Right ventricle myocardium superior (tissue), 1 donor: ENCODE measurements at regions not wholly inside any gene's neighbourhood (a gene's known extent, or its start where the extent isn't known, plus 50 kb on each side); places are given as distances from the start of the nearest gene placed in this dataset.
"Not testable (repeated sequence)": the region's sequence is repeated elsewhere in the genome, so short reads cannot be mapped to it uniquely, and the experiment has no call there.

Experiments
- ATAC-seq: fragments of 200-7000 bp; cut with Tn5 transposase; one replicate; pipeline ENCODE4 v1.9.1; 2020; ENCODE audit warnings: mild to moderate bottlenecking; ENCODE audit not compliant: poor library complexity
- DNase-seq: peaks from one replicate; pipeline ENCODE4 v3.0.0-alpha.2; 2020
- intact Hi-C: fragments of 100-400 bp; cut with DNase I; formaldehyde crosslinking; loops from one replicate; pipeline ENCODE4 v1.11.2; 2022
- donor health status: DM: no; HTN: yes; CAD: no; lungs with severe emphysema.

DNA sequence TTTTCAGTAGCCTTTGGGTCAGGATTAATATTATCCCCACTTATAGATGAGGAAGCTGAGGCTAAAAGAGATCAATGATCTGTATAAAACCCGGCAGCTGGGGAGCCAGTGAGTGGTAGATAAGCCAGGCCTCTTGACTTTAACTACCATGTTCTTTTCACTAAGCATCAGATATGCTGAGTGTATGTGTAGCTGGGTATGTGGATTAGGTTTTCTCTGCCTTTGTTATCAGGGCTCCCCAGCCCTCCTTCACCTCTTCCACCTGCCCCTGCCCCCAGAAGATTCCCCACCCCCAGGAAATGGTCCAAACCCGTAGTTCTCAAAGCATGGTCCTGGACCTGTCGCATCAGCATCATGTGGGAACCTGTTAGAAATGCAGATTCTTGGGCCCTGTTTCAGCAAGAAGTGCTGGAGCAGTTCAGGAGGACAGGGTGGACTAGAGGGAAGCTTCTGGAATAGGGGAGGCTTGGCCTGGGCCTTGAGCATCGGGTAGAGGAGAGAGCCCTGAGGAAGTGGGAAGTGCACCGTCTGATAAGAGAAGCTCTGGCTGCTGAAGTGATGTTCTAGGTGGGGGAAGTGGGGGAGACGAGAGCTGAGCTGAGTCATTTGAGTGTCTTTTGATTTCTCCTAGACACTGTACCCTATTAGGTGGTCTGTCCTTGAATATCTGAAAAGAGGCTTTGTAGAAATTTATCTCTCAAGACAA, 101.3 kb downstream of the HIF1AN start:
- no peak for DNase-seq
- ATAC-seq = no peak
- intact Hi-C loops = no loop called here

DNA sequence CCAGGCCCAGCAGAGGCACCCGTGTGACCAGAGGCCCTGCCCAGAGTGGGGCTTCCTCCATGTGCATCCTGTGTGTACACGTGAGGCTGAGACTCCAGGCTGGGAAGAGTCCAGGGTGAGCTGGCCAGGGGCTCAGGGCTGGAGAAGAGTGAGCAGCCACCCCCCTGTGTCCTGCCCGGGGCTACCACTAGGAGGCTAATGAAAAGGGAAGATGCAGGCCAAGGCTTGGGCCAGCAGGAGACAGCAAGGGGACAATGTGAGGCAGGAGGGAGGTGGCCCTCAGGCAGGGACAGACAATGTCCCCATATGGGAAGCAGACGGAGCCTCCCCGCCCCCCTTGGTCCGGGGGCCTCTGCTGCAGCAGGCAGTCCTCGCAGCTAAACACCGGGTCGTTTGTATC, 102.0 kb downstream of the HIF1AN start:
- DNase-seq (no peak), ATAC-seq (no peak)
- intact Hi-C loops = no loop called here

DNA sequence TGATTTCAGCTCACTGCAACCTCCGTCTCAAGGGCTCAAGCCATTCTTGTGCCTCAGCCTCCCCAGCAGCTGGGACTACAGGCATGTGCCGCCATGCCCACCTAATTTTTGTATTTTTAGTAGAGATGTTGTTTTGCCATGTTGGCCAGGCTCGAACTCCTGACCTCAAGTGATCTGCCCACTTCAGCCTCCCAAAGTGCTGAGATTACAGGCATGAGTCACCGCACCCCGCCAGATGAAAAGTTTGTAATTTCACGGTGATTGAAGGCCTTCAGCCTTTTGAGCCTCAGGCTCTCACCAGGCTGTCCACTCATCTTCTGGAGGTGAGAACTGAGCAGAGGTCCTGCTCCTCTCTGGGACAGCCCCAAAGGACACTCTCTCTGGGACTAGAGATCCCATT, 103.2 kb downstream of the HIF1AN start:
- ATAC-seq, intact Hi-C loops, DNase-seq: not testable (repeated sequence)

DNA sequence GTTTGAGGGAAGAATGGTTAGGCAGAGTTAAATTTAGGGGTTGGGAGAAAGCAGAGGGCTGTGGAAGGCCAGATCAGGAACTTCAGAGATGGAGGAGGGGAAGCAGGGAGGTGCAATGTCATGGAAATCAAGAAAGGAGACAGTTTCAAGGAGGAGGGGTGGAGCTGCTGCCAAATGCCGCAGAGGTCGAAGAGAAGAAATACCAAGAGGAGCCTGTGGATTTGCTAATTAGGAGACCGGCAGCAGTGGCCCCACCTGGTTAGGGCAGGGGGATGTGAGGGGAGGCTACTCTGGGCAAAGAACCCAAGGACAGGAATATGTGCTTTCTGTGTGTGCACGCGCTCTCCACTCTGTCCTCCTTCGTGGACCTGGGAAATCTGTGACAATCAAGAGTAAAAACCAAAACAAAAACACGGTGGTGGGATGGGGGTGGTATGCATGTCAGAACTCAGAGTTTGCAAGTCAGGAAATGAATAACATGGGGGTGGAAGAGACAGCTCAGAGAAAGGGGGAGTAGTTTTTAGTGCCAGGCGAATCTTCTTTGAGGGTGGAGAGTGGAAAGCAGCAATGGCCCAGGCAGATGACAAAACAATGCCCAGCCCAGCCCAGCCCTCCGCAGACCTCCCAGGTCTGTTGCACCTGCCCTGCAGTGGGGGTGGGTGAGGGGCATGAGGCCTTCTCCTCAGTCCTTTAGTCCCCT, 102.9 kb upstream of the PAX2 start:
- DNase-seq (no peak), ATAC-seq (no peak)
- intact Hi-C loops = no loop called here

DNA sequence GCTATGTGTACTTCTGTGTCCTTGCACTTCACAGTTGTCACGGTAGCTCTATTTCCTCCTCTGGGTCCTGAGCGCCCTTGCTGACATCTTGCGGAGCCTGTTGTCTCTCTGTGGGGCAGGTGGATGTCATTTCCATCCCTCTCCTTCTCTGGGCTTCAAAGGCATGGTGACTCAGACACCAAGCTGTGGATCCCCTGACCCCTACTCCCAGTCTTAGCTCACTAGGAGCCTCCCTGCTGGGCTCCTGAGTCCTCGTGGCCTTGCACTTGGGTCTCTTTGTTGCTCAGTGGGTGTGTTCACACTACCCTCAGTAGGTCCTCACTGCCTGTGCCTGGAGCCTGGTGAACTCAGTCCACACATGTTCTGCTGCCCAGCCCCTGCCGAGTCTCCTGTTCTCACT, 100.3 kb upstream of the PAX2 start:
- ATAC-seq (no peak), DNase-seq (no peak)
- intact Hi-C loops = no loop called here

DNA sequence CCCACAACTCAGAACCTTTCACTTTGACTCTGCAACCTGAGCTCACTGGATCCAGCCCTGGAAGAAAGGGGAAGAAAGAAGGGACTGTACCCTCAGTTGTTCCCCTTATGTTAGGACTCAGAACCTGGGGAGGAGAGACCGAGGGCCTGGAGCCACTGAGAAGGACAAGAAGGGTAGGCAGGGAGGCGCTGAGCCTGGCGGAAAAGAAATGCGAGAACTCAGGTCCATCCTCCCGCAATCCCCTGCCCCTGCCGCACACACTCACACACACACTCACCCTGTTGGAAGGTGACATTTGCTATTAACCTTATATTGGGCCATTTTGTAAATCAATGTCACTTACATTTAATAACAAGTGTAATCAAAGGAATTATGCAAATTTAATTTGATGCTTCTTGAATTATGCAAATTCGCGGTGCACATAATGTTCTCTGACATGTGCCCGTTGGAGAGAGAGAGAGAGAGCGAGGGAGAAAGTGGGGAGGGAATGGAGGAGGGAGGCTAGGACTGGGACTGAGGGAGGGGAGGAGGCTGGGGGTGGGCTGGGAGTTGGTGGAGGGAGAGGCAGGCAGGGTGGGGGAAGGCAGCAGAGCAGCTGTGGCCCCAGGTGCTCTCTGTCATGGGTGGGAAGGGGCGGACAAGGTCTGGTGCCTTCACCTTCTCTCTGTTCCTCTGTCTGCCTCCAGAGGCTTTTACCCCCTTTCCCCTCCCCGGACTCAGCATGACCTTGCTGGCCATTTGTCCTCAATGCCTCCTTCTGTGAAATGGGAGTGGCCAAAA, 99.6 kb upstream of the PAX2 start:
- ATAC-seq = no peak
- intact Hi-C loops = no loop called here
- no peak for DNase-seq

DNA sequence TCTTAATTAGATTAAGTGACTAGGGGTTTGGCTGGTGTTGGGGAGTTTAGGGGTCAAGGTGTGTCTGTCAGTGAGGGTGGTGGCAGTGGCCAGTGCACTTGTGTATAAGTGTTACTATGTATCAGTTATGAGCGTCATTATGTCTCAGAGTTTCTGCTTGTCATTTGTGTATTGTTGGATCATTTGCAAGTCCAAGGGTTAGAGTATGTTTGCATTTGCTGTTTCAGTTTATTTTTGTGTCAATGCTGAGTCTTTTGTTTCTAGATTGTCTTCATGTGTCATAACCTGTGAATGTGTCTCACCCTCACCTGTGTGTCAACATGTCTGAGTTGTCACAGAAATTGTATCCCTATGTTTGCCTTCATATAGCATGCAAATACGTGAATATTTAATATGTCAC, 97.5 kb upstream of the PAX2 start:
- ATAC-seq (no peak), DNase-seq (no peak)
- intact Hi-C loops = no loop called here

DNA sequence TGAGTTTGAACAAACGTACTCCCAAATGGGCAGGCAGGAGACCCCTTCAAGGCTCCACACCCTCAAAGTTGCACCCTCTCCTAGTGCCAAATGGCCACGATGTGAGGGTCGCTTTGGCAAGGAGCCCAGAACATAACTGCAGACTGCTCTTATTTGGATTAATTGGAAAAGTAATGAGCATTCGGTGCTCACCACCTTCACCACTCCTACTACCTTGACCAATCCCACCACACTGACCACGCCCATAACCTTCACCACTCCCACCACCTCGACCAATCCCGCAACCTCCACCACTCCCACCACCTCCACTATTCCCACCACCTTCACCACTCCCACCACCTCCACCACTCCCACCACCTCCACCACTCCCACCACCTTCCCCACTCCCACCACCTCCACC, 94.7 kb upstream of the PAX2 start:
- intact Hi-C loops = no loop called here
- ATAC-seq (no peak), DNase-seq (no peak)

DNA sequence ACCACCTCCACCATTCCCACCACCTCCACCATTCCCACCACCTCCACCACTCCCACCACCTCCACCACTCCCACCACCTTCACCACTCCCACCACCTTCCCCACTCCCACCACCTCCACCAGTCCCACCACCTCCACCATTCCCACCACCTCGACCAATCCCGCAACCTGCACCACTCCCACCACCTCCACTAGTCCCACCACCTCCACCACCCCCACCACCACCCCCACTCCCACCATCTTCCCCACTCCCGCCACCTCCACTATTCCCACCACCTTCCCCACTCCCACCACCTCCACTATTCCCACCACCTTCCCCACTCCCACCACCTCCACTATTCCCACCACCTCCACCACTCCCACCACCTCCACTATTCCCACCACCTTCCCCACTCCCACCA, 94.3 kb upstream of the PAX2 start:
- ATAC-seq, intact Hi-C loops, DNase-seq: not testable (repeated sequence)

DNA sequence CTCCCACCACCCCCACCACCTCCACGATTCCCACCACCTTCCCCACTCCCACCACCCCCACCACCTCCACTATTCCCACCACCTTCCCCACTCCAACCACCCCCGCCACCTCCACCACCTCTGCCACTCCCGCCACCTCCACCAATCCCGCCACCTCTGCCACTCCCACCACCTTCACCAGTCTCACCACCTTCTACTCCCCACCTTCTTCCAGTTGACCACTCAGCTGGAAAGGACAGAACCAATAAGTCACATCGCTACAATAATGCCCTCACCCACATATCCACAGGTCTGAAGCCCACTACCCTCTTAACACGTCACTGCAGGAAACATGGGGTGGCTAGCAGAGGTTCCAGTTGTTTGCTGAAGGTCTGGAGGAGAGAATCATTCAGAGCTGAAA, 93.5 kb upstream of the PAX2 start:
- no peak for DNase-seq
- no peak for ATAC-seq
- intact Hi-C loops = no loop called here

DNA sequence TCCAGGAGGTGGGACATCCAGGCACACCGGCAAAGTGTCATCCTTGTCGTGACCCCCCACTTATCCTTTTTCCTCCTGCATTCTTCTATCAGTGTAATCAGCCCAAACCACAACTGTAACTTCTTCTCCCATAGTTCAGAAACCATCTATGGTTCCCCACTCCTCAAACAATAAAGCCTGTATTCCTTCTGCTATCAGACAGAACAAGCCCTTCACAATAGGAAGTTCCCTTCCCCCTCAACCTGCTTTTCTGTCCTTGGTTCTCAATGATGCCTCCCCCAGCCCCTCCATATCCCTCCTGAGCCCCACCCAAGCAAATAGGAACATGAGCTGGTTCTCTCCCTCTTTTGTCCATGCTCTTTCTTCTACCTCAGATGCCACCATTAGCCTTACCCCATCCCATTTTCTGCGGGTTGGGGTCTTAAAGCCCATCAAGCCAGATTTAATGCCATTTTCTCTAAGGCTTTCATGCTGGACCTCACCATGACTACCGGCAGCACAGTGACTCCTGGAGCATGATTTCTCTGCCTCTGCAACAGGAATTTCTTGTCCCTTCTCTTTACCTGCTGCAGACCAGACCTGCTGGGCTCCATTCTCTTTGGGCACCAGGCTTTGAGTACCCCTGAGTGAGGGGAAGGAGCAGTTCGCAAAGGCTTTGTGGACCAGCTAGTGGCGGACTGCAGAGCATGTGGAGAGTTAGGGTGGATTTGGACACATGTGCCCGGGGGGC, 92.8 kb upstream of the PAX2 start:
- DNase-seq = no peak
- no peak for ATAC-seq
- intact Hi-C loops = no loop called here

DNA sequence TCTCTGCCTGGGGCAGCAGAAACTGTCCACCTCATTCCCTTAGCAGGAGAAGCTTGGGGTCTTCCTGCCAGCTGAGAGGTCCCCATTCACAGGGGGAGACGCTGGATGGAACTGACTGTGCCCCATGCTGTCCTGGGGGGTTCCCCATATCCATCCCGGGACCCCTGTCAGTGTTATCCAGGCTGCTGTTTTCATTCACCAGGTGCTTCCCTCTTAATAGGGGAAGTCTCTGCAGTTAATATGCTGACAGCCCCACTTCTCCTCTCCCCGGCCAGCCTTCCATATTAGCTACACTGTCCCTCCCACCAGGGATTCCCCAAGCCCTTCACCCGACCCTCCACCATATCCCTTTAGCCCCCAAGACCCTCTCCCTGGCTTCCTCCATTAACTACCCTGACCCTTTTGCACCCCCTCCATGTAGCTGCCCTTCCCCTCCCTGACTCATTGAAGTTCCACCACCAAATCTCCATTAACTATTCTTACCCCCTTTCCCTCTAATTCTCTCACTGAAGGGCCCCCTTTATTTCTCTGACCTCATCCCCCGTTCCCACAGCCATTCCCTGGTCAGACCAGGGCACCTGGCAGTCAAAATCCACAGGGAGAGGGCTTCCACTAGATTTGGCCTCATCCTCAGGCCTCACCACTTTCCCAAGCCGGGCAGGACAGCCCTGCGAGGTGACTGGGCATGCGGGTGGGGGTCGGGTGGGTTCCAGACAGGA, 92.0 kb upstream of the PAX2 start:
- ATAC-seq (no peak), DNase-seq (no peak)
- intact Hi-C loops = no loop called here

DNA sequence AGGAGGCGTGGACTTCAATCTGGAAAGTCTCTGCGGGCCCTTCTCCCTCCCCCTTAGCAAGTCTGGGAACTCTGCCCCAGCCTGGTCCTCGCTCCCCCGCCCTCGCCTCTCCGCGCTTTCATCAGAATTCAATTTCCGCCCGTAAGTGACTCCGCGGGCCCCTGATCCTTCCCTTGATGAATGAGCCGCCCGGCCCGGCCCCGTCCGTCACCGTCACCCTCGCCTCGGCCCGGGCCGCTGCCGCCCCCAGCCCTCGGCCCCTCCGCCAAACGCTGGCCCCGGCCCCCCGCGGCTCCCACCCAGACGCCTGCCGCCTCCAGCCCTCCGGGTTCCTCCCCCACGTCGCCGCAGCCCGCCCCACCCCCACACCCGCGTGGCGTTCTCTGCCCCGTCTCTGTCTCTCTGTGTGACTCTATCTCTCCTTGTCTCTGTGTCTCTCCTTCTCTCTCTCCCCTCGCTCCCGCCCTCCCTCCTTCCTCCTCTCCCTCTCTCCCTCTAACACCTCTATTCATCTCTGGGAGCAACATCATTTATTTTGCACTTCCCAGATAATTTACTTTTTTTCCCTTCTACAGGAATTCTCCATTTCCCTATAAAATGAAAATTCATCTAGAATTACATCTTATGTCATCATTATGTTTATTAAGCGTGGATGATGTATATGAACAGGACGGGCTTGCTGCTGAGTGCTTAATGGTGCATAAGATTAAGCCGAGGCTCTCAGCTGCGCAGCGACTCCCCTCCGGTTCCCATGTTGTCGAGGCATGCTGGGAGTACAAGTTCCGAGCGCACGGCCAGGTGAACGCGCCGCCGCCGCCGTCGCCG, 91.2 kb upstream of the PAX2 start:
- ATAC-seq (no peak), DNase-seq (no peak)

DNA sequence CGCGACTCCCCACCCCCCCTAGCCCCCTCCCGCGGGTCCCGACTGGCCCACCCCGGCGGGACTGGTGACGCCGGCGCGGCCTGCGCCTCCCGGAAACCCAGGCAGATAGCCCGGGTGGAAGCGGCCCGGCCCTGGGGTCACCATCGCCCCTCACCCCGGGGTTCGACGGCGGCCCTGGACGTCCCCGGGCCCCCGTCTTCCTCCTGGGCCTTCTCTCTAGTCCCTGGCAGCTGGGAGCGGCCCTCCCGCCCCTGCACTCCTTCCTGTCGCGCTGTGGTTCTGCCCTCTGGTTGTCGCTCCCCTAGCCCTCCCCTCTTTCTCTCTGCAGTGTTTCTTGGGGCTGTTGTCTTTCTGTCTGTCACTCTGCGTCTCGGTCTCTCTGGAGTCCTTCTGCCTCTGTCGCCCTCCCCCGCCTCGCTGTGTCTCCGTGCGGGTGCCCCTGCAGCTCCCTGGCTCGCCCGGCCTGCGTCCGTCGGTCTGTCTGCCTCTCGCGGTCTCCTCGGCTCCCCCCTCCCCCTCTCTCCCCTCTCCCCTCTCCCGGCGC, 90.5 kb upstream of the PAX2 start:
- intact Hi-C loops = no loop called here
- ATAC-seq = no peak
- no peak for DNase-seq

More for the DNA sequence above, 91.2 kb upstream of the PAX2 start:
- intact Hi-C loops = no loop called here

DNA sequence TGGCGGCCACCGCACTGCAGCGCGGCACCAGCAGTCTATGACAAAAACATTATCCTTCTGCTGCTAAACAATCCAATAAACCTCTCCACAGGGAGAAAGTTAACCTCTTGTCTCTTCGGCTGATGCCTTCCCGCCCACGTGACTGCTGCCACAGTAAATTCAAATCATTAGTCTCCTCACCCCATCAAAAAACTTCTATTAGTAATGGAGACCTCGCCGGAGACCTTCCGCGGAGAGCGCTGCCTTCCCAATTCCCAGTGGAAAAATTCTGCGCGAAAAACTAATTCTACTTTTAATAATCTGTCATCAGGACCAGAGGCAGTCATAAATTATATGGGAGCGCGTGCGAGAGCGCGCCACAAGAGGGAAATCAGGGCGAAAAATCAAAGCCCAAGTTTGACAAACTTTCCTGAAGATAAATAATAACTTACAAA, 90.0 kb upstream of the PAX2 start:
- DNase-seq (no peak), ATAC-seq (no peak)
- intact Hi-C loops = no loop called here

DNA sequence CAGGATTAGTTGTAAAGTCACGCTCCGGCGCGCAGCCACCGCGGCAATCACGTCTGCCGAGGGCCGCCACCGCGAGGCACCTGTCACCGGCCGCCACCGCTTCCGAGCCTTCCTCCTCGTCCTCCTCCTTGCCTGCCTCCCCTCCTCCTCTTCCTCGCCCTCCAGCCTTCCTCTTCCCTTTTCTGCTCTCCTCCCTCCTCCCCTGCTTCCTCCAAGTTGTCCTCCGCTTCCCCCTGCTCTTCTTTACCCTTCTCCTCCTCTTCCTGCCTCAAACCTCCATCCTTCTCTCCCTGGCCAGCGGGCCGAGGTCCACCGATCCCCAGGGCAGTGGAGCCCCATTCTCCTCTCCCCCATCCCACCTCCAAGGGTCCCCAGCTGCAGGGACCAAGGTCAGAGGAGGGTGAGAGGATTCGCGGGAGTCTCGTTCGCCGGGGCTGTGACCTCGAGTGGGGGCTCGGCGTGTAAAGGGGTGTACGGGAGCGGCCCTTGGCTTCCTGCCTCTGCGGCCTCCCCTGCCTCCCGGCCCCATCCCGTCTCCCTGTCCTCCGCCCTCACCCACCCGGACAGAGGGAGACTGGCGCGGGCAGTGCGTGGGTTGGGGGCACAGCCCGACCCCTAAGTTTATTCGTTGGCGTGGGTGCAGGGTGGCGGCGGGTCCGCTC, 89.5 kb upstream of the PAX2 start:
- DNase-seq = no peak
- no peak for ATAC-seq
- intact Hi-C loops = no loop called here

DNA sequence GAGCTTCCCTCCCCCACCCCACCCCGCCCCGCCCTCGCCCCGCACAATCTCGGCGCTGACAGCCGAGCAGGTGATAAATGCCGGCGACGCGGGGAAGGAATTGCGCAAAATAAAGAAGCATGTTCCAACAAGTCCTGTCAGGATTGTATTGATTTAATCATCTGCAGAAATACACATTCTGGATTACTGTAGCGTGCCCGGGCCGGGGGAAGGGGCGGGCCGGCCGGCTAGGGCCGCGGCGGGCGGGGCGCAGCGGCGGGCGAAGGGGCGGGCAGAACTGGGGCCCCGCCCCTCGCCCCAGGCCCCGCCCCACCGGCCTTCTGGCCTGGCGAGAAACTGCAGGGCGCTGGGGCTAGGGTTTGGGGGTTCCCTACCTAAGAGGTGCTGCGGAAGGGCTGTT, 88.9 kb upstream of the PAX2 start:
- intact Hi-C loops = no loop called here
- no peak for DNase-seq
- no peak for ATAC-seq
